SK-N-SH (cell line): ENCODE measurements at regions not wholly inside any gene's neighbourhood (a gene's known extent, or its start where the extent isn't known, plus 50 kb on each side); places are given as distances from the start of the nearest gene placed in this dataset.

Experiments used
- CHD2 ChIP-seq: fragments of 150-350 bp; IDR thresholded peaks from 2 replicates; pipeline ENCODE4 v1.6.1; 2018; ENCODE audit warnings: low read length; ENCODE audit not compliant: partially characterized antibody
- FOSL2 ChIP-seq: IDR thresholded peaks from 2 replicates; pipeline ENCODE4 v1.4.0; 2012; ENCODE audit warnings: low read depth, mild to moderate bottlenecking, moderate library complexity, borderline replicate concordance
- GABPA ChIP-seq: IDR thresholded peaks from 2 replicates; pipeline ENCODE4 v1.4.0; 2012; ENCODE audit warnings: low read depth, mild to moderate bottlenecking
- RAD21 ChIP-seq: IDR thresholded peaks from 2 replicates; pipeline ENCODE4 v1.6.1; 2012; ENCODE audit warnings: mild to moderate bottlenecking, low read length
- TCF12 ChIP-seq: IDR thresholded peaks from 2 replicates; pipeline ENCODE4 v1.4.0; 2012
- YY1 ChIP-seq: IDR thresholded peaks from 2 replicates; pipeline ENCODE4 v1.4.0; 2012; ENCODE audit warnings: low read depth, mild to moderate bottlenecking
- TF ChIP-seq, protein P1 (sequence below): IDR thresholded peaks from 2 replicates; pipeline ENCODE4 v1.4.0; 2012; ENCODE audit warnings: low read depth
- TF ChIP-seq, protein P2 (sequence below): fragments of 200-600 bp; sonication (generic); IDR thresholded peaks from 2 replicates; pipeline ENCODE4 v1.6.1; 2017; ENCODE audit warnings: antibody characterized with exemption, mild to moderate bottlenecking, moderate library complexity
- TF ChIP-seq, protein P3 (sequence below): IDR thresholded peaks from 2 replicates; pipeline ENCODE4; 2012

DNA sequence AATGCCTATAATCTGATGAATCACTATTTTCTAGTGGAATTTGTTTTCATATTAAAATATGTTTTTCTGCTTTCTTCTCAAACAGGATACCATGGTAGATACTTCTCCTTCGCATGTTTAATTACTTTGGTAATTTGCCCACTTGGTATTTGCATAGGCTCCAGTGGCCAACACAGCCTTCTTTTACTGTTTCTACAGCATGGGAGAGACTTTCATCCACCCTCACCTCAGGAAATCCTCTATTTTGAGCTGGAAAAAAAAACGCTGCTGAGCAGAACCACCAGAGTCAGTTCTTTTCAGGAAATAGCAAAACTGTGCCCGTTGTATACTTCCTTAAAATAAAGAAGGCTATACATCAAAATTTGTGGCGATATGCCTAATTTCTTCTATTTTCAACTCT lies 213.3 kb downstream of the MDFIC start:
- TF ChIP-seq, protein P1, sequence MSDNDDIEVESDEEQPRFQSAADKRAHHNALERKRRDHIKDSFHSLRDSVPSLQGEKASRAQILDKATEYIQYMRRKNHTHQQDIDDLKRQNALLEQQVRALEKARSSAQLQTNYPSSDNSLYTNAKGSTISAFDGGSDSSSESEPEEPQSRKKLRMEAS, result no peak
- TF ChIP-seq, protein P2, sequence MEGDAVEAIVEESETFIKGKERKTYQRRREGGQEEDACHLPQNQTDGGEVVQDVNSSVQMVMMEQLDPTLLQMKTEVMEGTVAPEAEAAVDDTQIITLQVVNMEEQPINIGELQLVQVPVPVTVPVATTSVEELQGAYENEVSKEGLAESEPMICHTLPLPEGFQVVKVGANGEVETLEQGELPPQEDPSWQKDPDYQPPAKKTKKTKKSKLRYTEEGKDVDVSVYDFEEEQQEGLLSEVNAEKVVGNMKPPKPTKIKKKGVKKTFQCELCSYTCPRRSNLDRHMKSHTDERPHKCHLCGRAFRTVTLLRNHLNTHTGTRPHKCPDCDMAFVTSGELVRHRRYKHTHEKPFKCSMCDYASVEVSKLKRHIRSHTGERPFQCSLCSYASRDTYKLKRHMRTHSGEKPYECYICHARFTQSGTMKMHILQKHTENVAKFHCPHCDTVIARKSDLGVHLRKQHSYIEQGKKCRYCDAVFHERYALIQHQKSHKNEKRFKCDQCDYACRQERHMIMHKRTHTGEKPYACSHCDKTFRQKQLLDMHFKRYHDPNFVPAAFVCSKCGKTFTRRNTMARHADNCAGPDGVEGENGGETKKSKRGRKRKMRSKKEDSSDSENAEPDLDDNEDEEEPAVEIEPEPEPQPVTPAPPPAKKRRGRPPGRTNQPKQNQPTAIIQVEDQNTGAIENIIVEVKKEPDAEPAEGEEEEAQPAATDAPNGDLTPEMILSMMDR, result no peak
- TF ChIP-seq, protein P3, sequence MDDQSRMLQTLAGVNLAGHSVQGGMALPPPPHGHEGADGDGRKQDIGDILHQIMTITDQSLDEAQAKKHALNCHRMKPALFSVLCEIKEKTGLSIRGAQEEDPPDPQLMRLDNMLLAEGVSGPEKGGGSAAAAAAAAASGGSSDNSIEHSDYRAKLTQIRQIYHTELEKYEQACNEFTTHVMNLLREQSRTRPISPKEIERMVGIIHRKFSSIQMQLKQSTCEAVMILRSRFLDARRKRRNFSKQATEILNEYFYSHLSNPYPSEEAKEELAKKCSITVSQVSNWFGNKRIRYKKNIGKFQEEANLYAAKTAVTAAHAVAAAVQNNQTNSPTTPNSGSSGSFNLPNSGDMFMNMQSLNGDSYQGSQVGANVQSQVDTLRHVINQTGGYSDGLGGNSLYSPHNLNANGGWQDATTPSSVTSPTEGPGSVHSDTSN, result no peak
- no peak for TF ChIP-seq YY1
- TF ChIP-seq GABPA, result no peak
- TF ChIP-seq RAD21, result no peak
- TF ChIP-seq FOSL2, result no peak
- TF ChIP-seq CHD2, result no peak
- TF ChIP-seq TCF12, result no peak
